DND-41 (cell line): ENCODE measurements at regions not wholly inside any gene's neighbourhood (a gene's known extent, or its start where the extent isn't known, plus 50 kb on each side); places are given as distances from the start of the nearest gene placed in this dataset.

Experiments used
- EZH2 ChIP-seq: IDR thresholded peaks from 3 replicates; pipeline ENCODE4 v1.6.1; 2012; ENCODE audit warnings: borderline replicate concordance, low read depth, mild to moderate bottlenecking, moderate library complexity, low read length, inconsistent platforms; ENCODE audit not compliant: severe bottlenecking
- TF ChIP-seq, protein P1 (sequence below): IDR thresholded peaks from 2 replicates; pipeline ENCODE4 v1.5.1; 2012; ENCODE audit warnings: borderline replicate concordance, low read length, moderate library complexity, mild to moderate bottlenecking; ENCODE audit not compliant: poor library complexity, severe bottlenecking; ENCODE audit errors: extremely low read depth

DNA sequence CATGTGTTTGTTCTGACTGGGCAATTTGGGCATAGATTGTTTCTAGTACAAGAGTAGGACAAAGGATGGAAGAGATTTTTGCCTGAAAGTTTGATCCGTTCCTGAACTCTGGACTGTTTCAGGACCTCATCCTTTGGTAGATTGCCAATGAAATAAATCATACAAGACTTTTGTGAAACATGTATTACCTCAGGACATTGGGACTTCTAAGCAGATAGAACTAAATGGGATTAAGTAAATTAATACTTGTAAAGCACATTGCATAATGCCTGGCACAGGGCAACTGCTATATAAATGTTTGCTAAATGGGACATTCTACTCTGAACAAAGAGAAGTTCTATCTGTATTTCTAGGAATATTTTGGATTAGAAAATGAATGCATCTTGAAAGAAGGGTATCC lies 164.8 kb upstream of the RPS6KA3 start:
- TF ChIP-seq, protein P1, sequence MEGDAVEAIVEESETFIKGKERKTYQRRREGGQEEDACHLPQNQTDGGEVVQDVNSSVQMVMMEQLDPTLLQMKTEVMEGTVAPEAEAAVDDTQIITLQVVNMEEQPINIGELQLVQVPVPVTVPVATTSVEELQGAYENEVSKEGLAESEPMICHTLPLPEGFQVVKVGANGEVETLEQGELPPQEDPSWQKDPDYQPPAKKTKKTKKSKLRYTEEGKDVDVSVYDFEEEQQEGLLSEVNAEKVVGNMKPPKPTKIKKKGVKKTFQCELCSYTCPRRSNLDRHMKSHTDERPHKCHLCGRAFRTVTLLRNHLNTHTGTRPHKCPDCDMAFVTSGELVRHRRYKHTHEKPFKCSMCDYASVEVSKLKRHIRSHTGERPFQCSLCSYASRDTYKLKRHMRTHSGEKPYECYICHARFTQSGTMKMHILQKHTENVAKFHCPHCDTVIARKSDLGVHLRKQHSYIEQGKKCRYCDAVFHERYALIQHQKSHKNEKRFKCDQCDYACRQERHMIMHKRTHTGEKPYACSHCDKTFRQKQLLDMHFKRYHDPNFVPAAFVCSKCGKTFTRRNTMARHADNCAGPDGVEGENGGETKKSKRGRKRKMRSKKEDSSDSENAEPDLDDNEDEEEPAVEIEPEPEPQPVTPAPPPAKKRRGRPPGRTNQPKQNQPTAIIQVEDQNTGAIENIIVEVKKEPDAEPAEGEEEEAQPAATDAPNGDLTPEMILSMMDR, result no peak
- no peak for TF ChIP-seq EZH2
